ENCODE measurements at regions not wholly inside any gene's neighbourhood (a gene's known extent, or its start where the extent isn't known, plus 50 kb on each side); places are given as distances from the start of the nearest gene placed in this dataset.

- DNase-seq: no peak
Observed at GRCh38 chr2:15049096-15049993, 416.8 kb downstream of the LRATD1 start.

- no peak for DNase-seq
Observed at GRCh38 chr2:15050483-15050882, 418.0 kb downstream of the LRATD1 start.

- no peak for DNase-seq
Observed at GRCh38 chr2:15053542-15053941, 421.0 kb downstream of the LRATD1 start.

GRCh38 chr2:15058015-15058720, 425.7 kb downstream of the LRATD1 start:
- no peak for DNase-seq

GRCh38 chr2:15058721-15059157, 426.2 kb downstream of the LRATD1 start:
- no peak for DNase-seq

- no peak for DNase-seq
Observed at GRCh38 chr2:15059870-15060512, 427.5 kb downstream of the LRATD1 start.

GRCh38 chr2:15061268-15061667, 428.8 kb downstream of the LRATD1 start:
- no peak for DNase-seq

- no peak for DNase-seq
Observed at GRCh38 chr2:15066138-15066537, 433.6 kb downstream of the LRATD1 start.

- no peak for DNase-seq
Observed at GRCh38 chr2:15069149-15069548, 436.6 kb downstream of the LRATD1 start.

- no peak for DNase-seq
Observed at GRCh38 chr2:15072836-15073235, 440.3 kb downstream of the LRATD1 start.

- DNase-seq: no peak
Observed at GRCh38 chr2:15073664-15074063, 441.1 kb downstream of the LRATD1 start.

GRCh38 chr2:15074319-15074718, 441.8 kb downstream of the LRATD1 start:
- DNase-seq: no peak

GRCh38 chr2:15074751-15075700, 442.5 kb downstream of the LRATD1 start:
- no peak for DNase-seq

- DNase-seq: no peak
Observed at GRCh38 chr2:15076668-15077067, 444.2 kb downstream of the LRATD1 start.

- no peak for DNase-seq
Observed at GRCh38 chr2:15081356-15081755, 448.8 kb downstream of the LRATD1 start.

GRCh38 chr2:15082105-15083058, 449.9 kb downstream of the LRATD1 start:
- DNase-seq: no peak

GRCh38 chr2:15084826-15085489, 452.4 kb downstream of the LRATD1 start:
- no peak for DNase-seq

GRCh38 chr2:15092181-15092580, 459.7 kb downstream of the LRATD1 start:
- DNase-seq: no peak

- DNase-seq: no peak
Observed at GRCh38 chr2:15092691-15093090, 460.2 kb downstream of the LRATD1 start.

- no peak for DNase-seq
Observed at GRCh38 chr2:15094161-15094560, 461.6 kb downstream of the LRATD1 start.

GRCh38 chr2:15096873-15097272, 464.3 kb downstream of the NBAS start:
- no peak for DNase-seq

Data from retina (tissue), 1 donor.